CD4-positive, alpha-beta T cell (primary cell): ENCODE measurements at regions not wholly inside any gene's neighbourhood (a gene's known extent, or its start where the extent isn't known, plus 50 kb on each side); places are given as distances from the start of the nearest gene placed in this dataset.

ENCODE experiments used
- ATAC-seq: fragments of 200-7000 bp; cut with Tn5 transposase; one replicate; pipeline ENCODE4 v1.10.0; 2022; ENCODE audit warnings: mild to moderate bottlenecking; ENCODE audit not compliant: poor library complexity
- CTCF ChIA-PET: fragments of 350-600 bp; sonication (Branson Sonifier 250); formaldehyde crosslinking; loops from one replicate; lab custom pipeline; 2021; ENCODE audit warnings: antibody characterized with exemption, inconsistent platforms; lab: Charles Lee
- POLR2A ChIA-PET: fragments of 350-600 bp; sonication (Branson Sonifier 250); formaldehyde crosslinking; loops from one replicate; lab custom pipeline; 2021; ENCODE audit warnings: antibody characterized with exemption, inconsistent platforms; lab: Charles Lee
- DNase-seq, 14 experiments: peaks; one replicate each; pipeline ENCODE4 v3.0.0-alpha.2; 2013 to 2020; ENCODE audit warnings: mixed read lengths in 2 of 14
- H3K27ac ChIP-seq, 2 donors: one replicate each; pipeline versions ENCODE4 v1.5.1 to v1.7.0; 2013; ENCODE audit warnings: low read length in 2 of 2, low read depth in 1 of 2, mild to moderate bottlenecking in 1 of 2
- H3K27me3 ChIP-seq, 2 experiments: 1 replicate in 1 of 2; 2 replicates in 1 of 2; pipeline versions ENCODE4 v1.6.1 to v1.7.0; 2013; ENCODE audit warnings: low read length in 2 of 2, control low read depth in 1 of 2, mild to moderate bottlenecking in 1 of 2, moderate library complexity in 1 of 2; ENCODE audit not compliant: insufficient read depth in 2 of 2, control insufficient read depth in 1 of 2
- H3K36me3 ChIP-seq: one replicate; pipeline ENCODE4 v1.6.1; 2013; ENCODE audit warnings: low read length, control low read depth; ENCODE audit not compliant: insufficient read depth
- H3K4me1 ChIP-seq: one replicate; pipeline ENCODE4 v1.6.1; 2013; ENCODE audit warnings: low read length, control low read depth; ENCODE audit not compliant: insufficient read depth
- H3K4me3 ChIP-seq: one replicate; pipeline ENCODE4 v1.5.1; 2013; ENCODE audit warnings: mild to moderate bottlenecking, low read length, moderate library complexity
- H3K9me3 ChIP-seq, 2 experiments: 1 replicate in 1 of 2; 2 replicates in 1 of 2; pipeline versions ENCODE4 v1.6.1 to v1.7.0; 2013; ENCODE audit warnings: low read length in 2 of 2, mild to moderate bottlenecking in 2 of 2, control low read depth in 1 of 2, moderate library complexity in 1 of 2; ENCODE audit not compliant: control insufficient read depth in 1 of 2, insufficient read depth in 1 of 2
- H3K27ac Mint-ChIP-seq: one replicate; pipeline ENCODE4 v1.8.0; 2020; ENCODE audit warnings: mixed read lengths
- H3K27me3 Mint-ChIP-seq: one replicate; pipeline ENCODE4 v1.8.0; 2021; ENCODE audit warnings: mixed read lengths
- H3K36me3 Mint-ChIP-seq: one replicate; pipeline ENCODE4 v1.8.0; 2021; ENCODE audit warnings: low read depth, mixed read lengths
- H3K4me1 Mint-ChIP-seq: one replicate; pipeline ENCODE4 v1.8.0; 2021; ENCODE audit warnings: low read depth, mixed read lengths
- H3K4me3 Mint-ChIP-seq: one replicate; pipeline ENCODE4 v1.8.0; 2020; ENCODE audit warnings: mild to moderate bottlenecking, mixed read lengths
- H3K9me3 Mint-ChIP-seq: one replicate; pipeline ENCODE4 v1.8.0; 2020; ENCODE audit warnings: mixed read lengths
- intact Hi-C, 2 experiments: fragments of 100-400 bp; cut with DNase I in 1 of 2; cut with micrococcal nuclease in 1 of 2; formaldehyde crosslinking; loops; one replicate each; pipeline versions ENCODE4 v1.15.1 to v1.9.0; 2023 to 2025; cut with DNase I, micrococcal nuclease
- TF ChIP-seq, protein P1 (sequence below): fragments of 200-600 bp; IDR thresholded peaks from one replicate; pipeline ENCODE4 v1.8.0; 2022; ENCODE audit warnings: antibody characterized with exemption, mild to moderate bottlenecking

DNA sequence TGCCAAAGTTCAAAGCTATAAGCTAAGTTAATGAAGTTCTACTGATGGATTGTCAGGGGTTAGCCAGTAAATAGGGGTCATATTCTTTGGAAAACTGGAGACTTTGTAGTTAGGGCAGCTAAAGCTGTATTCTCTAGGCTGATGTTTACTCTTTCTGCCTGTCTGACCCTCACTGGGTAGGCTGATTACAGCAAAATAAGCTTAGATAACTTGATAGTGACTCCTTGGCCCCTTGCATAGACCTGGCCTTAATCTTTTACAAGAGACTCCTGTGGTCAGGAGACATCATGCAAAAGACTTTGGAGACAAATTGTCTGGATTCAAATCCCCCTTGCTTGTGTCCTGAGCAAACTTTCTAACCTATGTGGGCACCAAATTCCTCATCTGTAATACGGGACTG, 314.4 kb upstream of the MSX2 start:
- ChIA-PET CTCF (no interaction called here), POLR2A (no interaction called here)
- no peak overlapping the region for H3K27ac Mint-ChIP-seq
- ATAC-seq: no peak
- intact Hi-C loops: no loop called here
- H3K27ac ChIP-seq: no peak overlapping the region
- no peak for DNase-seq
- H3K4me3 Mint-ChIP-seq: no peak overlapping the region
- H3K4me3 ChIP-seq: no peak overlapping the region
- H3K9me3 ChIP-seq: peaks cover 0 to 4% of the 10 kb centered on the region in 2 experiments
- H3K4me1 Mint-ChIP-seq: no peaks in the 10 kb centered on the region
- no peaks in the 10 kb centered on the region for H3K4me1 ChIP-seq
- H3K9me3 Mint-ChIP-seq: no peaks in the 10 kb centered on the region
- no peaks in the 10 kb centered on the region for H3K36me3 ChIP-seq
- peaks cover 2 to 11% of the 10 kb centered on the region in 2 experiments for H3K27me3 ChIP-seq
- peaks cover 41% of the 10 kb centered on the region for H3K27me3 Mint-ChIP-seq
- TF ChIP-seq, protein P1, sequence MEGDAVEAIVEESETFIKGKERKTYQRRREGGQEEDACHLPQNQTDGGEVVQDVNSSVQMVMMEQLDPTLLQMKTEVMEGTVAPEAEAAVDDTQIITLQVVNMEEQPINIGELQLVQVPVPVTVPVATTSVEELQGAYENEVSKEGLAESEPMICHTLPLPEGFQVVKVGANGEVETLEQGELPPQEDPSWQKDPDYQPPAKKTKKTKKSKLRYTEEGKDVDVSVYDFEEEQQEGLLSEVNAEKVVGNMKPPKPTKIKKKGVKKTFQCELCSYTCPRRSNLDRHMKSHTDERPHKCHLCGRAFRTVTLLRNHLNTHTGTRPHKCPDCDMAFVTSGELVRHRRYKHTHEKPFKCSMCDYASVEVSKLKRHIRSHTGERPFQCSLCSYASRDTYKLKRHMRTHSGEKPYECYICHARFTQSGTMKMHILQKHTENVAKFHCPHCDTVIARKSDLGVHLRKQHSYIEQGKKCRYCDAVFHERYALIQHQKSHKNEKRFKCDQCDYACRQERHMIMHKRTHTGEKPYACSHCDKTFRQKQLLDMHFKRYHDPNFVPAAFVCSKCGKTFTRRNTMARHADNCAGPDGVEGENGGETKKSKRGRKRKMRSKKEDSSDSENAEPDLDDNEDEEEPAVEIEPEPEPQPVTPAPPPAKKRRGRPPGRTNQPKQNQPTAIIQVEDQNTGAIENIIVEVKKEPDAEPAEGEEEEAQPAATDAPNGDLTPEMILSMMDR: no peak
- H3K36me3 Mint-ChIP-seq: no peaks in the 10 kb centered on the region

DNA sequence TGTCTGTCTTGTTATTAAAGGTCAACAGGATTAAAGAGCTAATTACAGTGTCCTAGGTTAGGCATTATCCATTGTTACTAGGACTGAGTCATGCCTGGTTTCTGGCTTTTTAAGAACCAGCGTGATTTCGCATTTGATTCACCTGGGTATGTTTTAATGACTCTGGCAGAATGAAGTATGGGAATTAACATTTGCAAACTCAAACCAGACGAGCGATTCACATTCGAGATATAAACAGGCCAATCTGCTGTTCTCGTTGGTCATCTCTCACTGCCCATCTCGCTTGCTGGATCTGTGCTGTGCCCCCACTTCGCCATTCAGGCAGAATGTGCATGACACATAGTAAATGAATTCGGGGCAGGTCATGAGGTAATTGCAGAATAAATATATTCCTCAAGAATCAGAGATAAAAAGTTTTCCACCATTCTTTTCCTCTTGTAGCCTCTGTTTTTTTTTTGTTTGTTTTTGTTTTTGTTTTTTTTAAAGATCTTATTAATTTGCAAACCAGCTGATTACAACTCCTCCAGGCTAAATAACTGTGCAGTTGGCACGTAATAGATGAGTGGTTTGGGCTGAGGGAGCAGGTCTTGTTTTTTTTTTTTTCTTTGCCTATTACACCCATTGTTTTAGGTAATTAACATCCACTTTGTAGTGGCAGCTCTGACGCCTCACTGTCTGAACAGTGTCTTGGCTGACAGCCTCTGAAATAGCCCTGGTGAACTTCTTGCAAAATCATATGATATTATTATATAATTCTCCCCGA, 313.5 kb upstream of the MSX2 start:
- Histone ChIP-seq H3K36me3 (no peaks in the 10 kb centered on the region), H3K27ac (no peak overlapping the region), H3K9me3 (peaks cover 0 to 4% of the 10 kb centered on the region in 2 experiments), H3K4me1 (no peaks in the 10 kb centered on the region), H3K4me3 (no peak overlapping the region), H3K27me3 (peaks cover 0 to 11% of the 10 kb centered on the region in 2 experiments)
- Mint-ChIP-seq H3K4me3 (no peak overlapping the region), H3K9me3 (no peaks in the 10 kb centered on the region), H3K27ac (no peak overlapping the region), H3K27me3 (peaks cover 41% of the 10 kb centered on the region), H3K36me3 (no peaks in the 10 kb centered on the region), H3K4me1 (no peaks in the 10 kb centered on the region)
- ChIA-PET POLR2A (interaction anchor here (1.4 kb wide), 1 partner anchor 8 kb away, joined by 3 read pairs; no protein-coding TSS in a partner anchor), CTCF (no interaction called here)
- DNase-seq (no peak), ATAC-seq (no peak)
- intact Hi-C loops: no loop called here
- TF ChIP-seq, protein P1: no peak

DNA sequence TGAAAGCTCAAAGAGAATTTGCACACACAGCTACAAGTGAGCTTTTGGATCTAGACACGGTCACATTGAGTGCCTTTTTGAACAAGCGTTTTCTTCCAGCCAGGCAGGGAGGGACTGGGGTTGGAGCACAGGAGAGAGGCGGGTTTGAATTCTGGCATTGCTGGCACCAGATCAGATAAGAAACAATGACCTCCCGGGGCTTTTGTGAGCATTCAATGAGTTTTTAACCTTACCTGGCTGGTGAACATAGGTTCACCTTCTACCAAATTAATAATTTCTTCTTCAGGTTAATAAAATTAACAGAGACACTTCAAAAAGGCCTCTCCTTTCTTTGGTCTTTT, 312.9 kb upstream of the MSX2 start:
- Histone ChIP-seq H3K4me3 (no peak overlapping the region), H3K27ac (no peak overlapping the region), H3K4me1 (no peaks in the 10 kb centered on the region), H3K27me3 (peaks cover 0 to 11% of the 10 kb centered on the region in 2 experiments), H3K9me3 (peaks cover 0 to 4% of the 10 kb centered on the region in 2 experiments), H3K36me3 (no peaks in the 10 kb centered on the region)
- Mint-ChIP-seq H3K4me1 (no peaks in the 10 kb centered on the region), H3K36me3 (no peaks in the 10 kb centered on the region), H3K27me3 (peaks cover 44% of the 10 kb centered on the region), H3K27ac (no peak overlapping the region), H3K4me3 (no peak overlapping the region), H3K9me3 (no peaks in the 10 kb centered on the region)
- DNase-seq (no peak), ATAC-seq (no peak)
- CTCF ChIA-PET: no interaction called here
- TF ChIP-seq, protein P1: no peak
- POLR2A ChIA-PET: interaction anchor here (1.4 kb wide), 1 partner anchor 8 kb away, joined by 3 read pairs; no protein-coding TSS in a partner anchor
- intact Hi-C loops: no loop called here
